Activated CD4-positive, alpha-beta T cell treated with anti-CD3 and anti-CD28 coated beads, Interleukin-2, amount 50 U/mL, for 16 hours (primary cell): ENCODE measurements at regions not wholly inside any gene's neighbourhood (a gene's known extent, or its start where the extent isn't known, plus 50 kb on each side); places are given as distances from the start of the nearest gene placed in this dataset.
"Not testable (repeated sequence)": the region's sequence is repeated elsewhere in the genome, so short reads cannot be mapped to it uniquely, and the experiment has no call there.

ENCODE experiments used
- DNase-seq: peaks from one replicate; pipeline ENCODE4 v3.0.0-alpha.2; 2020

- no peak for DNase-seq
These were observed 73.4 kb upstream of the TMEM18 start for GRCh38 chr2:750628-751027.

DNA sequence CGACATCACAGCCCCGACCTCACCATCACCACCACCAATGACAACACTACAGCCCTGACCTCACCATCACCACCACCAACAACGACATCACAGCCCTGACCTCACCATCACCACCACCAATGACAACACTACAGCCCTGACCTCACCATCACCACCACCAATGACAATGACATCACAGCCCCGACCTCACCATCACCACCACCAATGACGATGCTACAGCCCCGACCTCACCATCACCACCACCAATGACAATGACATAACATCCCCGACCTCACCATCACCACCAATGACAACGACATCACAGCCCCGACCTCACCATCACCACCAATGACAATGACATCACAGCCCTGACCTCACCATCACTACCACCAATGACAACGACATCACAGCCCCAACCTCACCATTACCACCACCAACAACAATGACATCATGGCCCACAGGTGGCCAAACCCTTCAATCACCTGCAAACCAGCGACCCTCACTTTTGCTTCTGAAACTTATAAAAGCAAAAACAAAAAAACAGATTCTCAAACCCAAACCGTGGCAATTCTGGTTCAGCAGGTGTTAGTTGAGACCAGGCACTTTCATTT lies 70.7 kb upstream of the TMEM18 start:
- no peak for DNase-seq

DNA sequence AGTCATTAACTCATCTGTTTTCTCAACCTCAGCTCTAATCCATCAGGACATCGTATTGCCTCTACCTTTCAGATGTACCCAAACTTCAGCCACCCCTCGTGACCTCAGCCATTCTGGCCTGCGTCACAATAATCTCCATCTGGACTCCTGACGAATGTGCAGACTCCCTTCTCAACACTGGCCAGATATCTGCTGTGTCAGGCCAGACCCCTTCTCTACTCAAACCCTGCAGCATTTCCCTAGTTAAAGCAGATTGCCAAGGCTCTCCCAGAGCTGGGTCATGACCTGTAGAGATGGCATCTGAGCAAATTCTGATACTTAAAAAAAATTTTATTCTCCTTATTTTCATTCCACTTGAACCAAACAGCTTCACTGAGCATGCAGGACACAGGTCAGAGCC lies 69.5 kb upstream of the TMEM18 start:
- no peak for DNase-seq

GRCh38 chr2:744088-744487 lies 66.9 kb upstream of the TMEM18 start:
- DNase-seq, result no peak

DNA sequence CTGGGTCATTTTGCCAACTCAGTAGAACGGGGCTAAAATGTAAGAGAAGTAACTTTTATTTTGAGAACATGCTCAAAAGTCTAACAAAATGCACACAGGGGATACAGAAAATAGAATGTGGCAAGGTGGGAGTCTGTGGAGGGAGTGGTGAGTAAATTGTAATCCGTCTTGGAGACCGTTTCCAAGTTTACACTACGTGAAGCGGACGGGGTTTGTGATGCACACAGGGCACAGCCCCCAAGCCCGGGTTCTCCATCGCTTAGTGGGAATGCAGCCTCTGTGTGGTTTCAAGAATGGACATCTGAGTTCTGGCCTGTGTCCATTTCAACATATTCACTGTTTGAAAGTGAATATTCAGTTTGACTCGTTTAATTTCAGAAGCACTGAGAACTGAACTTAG lies 65.0 kb upstream of the TMEM18 start:
- DNase-seq, result no peak

DNA sequence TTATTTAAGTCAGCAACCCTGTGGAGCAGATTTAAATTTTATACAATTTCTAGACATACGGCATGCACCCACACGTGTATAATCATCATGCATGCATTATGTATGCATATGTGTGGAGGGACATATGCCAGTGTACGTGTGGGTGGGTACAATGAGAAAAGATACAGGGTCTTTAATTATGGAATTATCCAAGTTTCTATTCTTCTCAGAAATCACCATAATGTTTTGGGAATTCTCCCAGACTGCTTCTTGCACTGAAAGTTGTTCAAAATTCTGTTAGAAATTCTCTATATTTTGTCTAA lies 63.9 kb upstream of the TMEM18 start:
- DNase-seq, result no peak

DNA sequence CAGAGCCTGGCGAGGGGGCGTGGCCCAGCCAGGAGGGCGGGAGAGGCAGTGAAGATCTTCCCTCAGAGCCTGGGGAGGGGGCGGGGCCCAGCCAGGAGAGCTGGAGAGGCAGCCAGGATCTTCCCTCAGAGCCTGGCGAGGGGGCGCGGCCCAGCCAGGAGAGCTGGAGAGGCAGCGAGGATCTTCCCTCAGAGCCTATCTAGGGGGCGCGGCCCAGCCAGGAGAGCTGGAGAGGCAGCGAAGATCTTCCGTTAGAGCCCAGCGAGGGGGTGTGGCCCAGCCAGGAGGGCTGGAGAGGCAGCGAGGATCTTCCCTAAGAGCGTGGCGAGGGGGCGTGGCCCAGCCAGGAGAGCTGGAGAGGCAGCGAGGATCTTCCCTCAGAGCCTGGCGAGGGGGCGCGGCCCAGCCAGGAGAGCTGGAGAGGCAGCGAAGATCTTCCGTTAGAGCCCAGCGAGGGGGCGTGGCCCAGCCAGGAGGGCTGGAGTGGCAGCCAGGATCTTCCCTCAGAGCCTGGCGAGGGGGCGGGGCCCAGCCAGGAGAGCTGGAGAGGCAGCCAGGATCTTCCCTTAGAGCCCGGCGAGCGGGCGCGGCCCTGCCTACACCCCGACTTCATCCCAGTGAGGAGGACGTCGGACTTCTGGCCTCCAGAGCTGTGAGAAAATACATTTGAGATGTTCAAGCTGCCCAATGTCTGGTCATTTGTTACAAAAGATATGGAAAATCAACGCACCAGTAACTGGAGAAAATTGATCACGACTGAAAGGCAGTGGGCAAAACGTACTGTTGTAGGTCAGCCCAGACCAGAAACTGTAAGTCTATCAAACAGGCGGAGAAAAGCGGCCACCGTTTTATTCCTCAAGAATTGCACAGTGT lies 63.4 kb upstream of the TMEM18 start:
- not testable (repeated sequence) for DNase-seq

GRCh38 chr2:739864-740321 lies 62.7 kb upstream of the TMEM18 start:
- DNase-seq, result not testable (repeated sequence)

DNA sequence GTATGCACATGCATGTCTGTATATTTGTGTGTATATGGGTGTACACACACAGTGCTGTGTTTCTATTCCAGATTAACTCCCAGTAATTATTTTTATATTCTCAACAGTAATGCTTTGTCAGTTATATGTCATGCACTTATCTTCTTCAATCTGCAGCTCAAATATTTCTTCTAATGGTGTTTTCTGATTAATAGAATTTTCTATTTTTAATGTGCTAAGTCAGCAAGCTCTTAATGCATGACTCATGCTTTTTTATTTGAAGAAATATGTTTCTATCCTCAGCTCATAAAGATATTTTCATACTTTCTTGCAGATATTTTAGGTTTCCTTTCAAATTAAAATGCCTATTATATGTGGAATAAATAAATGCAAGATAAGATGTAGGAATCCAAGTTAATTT lies 59.7 kb upstream of the TMEM18 start:
- no peak for DNase-seq

GRCh38 chr2:735670-736218 lies 58.5 kb upstream of the TMEM18 start:
- DNase-seq, result no peak

DNA sequence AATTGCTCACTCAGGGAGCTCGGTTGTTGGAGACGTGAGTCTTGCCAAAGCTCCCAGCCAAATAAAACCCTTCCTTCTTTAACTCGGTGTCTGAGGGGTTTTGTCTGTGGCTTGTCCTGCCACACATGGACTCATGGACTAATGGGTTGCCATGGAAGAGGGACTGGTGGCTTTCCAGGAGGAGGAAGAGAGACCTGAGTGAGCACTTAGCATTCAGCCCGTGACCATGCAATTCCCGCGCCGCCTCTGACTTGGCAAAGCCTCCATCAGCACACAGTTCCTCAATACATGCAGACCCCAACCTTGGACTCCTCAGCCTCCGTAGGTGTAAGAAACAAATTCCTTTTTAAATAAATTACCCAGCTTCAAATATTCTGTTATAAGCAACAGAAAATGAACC lies 57.3 kb upstream of the TMEM18 start:
- no peak for DNase-seq

DNA sequence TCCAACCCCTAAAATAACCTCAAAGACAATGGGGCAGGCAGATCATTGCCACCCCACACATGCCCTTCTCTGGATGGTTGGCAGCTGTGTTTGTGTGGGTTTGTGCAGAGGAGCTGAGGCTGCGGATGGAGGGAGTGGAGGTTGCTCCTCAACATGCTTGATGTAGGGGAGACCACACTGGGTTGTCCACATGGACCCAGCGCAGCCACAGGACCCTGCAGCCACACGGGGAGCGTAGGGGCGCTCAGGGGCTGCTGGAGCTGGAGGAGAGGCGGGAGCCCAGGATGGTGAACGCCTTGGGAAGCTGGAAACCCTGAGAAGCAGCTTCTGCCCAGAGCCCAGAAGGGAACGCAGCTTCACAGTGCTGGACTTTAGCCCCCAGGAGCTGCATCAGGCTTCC lies 56.3 kb upstream of the TMEM18 start:
- DNase-seq, result no peak

DNA sequence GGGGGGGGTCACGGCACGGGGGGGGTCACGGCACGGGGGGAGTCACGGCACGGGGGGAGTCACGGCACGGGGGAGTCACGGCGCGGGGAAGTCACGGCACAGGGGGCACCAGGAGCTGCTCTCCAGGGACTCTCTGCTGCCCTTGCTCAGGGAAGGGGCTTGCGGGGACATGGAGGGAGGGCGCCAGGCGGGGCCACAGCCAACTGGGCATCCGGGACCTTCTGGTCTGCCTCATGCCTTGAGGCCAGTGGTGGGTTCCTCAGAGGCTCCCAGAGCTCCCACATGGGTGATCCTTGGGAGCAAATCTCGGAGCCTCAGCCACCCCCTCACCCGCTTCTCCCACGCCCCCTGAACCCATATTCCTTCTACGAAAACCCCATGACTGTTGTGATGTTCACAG lies 55.8 kb upstream of the TMEM18 start:
- no peak for DNase-seq

GRCh38 chr2:731711-732110 lies 54.5 kb upstream of the TMEM18 start:
- no peak for DNase-seq

DNA sequence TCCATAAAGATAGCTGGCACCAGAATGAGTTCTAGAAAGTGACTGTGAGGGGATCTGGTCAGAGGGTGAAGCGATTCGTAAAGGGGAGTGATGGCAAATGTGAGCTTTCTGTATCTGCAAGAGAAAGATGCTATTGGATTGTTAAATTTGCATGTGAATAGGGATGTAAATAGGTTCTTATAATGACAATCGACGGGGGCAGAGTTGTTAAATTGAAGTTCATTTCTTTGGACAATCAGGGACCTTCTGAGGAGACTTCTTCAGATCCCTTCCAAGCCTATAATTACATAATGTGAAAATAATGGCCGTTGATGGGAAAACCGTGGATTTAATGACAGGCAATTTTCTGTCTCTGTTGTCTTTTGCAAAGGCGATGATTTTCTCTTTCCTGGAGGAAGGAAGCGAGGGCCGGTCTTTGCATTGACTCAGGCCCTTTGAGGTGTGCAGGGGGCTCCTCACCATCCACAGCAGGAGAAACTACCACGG lies 52.2 kb upstream of the TMEM18 start:
- DNase-seq, result no peak

DNA sequence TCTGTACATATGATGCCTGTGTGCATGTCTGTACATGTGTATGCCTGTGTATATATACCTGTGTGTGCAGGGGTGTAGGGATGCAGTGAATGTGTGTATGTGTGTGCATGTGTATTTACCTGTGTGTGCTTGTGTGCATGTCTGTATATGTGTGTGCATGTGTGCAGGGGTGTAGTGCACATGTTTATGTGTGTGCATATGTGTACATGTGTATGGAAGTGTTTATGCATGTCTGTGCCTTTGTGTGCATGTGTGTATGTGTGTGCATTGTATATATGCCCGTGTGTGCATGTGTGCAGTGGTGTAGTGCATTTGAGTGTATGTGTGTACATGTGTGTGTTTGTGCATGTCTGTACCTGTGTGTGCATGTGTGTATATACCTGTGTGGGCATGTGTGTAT lies 51.0 kb upstream of the TMEM18 start:
- DNase-seq, result no peak

- peak; percentile 8 for DNase-seq
These were observed 49.9 kb upstream of the TMEM18 start for GRCh38 chr2:727071-727470.
